Activated CD4-positive, alpha-beta T cell treated with anti-CD3 and anti-CD28 coated beads, Interleukin-2, amount 10 ng/mL, durations not matched to agents 24 days and 14 days (primary cell): ENCODE measurements at regions not wholly inside any gene's neighbourhood (a gene's known extent, or its start where the extent isn't known, plus 50 kb on each side); places are given as distances from the start of the nearest gene placed in this dataset.

Source experiments
- DNase-seq: peaks from one replicate; pipeline ENCODE4 v3.0.0; 2022
- H3K27ac Mint-ChIP-seq: one replicate; pipeline ENCODE4 v1.8.0; 2022; ENCODE audit warnings: mild to moderate bottlenecking, mixed read lengths
- H3K27me3 Mint-ChIP-seq: one replicate; pipeline ENCODE4 v1.8.0; 2022; ENCODE audit warnings: mixed read lengths
- H3K36me3 Mint-ChIP-seq: one replicate; pipeline ENCODE4 v1.8.0; 2022; ENCODE audit warnings: low read depth, mild to moderate bottlenecking, mixed read lengths
- H3K4me1 Mint-ChIP-seq: one replicate; pipeline ENCODE4 v1.8.0; 2021; ENCODE audit warnings: mixed read lengths
- H3K4me3 Mint-ChIP-seq: one replicate; pipeline ENCODE4 v1.8.0; 2022; ENCODE audit warnings: mild to moderate bottlenecking, moderate library complexity, mixed read lengths
- H3K9me3 Mint-ChIP-seq: one replicate; pipeline ENCODE4 v1.8.0; 2021; ENCODE audit warnings: mixed read lengths
- intact Hi-C: fragments of 100-400 bp; cut with micrococcal nuclease; formaldehyde crosslinking; loops from one replicate; pipeline ENCODE4 v1.15.1; 2023

GRCh38 chr7:113232885-113233284, 114.5 kb upstream of the SMIM30 start:
- Mint-ChIP-seq H3K4me3 (no peak overlapping the region), H3K27me3 (no peaks in the 10 kb centered on the region), H3K36me3 (no peaks in the 10 kb centered on the region), H3K4me1 (no peaks in the 10 kb centered on the region), H3K27ac (no peak overlapping the region), H3K9me3 (no peaks in the 10 kb centered on the region)
- DNase-seq: no peak
- intact Hi-C loops: no loop called here

DNA sequence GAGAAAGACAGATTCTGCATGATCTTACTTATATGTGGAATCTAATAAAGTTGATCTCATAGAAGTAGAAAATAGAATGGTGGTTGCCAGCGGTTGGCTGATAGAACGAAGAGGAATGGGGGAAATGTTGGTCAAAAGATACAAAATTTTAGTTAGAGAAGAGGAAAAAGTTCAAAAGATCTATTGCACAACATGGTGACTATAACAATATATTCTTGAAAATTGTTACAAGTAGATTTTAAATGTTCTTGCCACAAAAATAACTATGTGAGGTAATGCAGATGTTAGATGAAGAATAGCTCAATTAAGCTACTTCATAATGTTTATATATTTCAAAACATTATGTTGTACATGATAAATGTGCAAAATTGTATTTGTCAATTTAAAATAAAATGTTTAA, 112.3 kb upstream of the SMIM30 start:
- Mint-ChIP-seq H3K9me3 (no peaks in the 10 kb centered on the region), H3K36me3 (no peaks in the 10 kb centered on the region), H3K27ac (no peak overlapping the region), H3K4me3 (no peak overlapping the region), H3K27me3 (no peaks in the 10 kb centered on the region), H3K4me1 (no peaks in the 10 kb centered on the region)
- intact Hi-C loops: no loop called here
- no peak for DNase-seq

DNA sequence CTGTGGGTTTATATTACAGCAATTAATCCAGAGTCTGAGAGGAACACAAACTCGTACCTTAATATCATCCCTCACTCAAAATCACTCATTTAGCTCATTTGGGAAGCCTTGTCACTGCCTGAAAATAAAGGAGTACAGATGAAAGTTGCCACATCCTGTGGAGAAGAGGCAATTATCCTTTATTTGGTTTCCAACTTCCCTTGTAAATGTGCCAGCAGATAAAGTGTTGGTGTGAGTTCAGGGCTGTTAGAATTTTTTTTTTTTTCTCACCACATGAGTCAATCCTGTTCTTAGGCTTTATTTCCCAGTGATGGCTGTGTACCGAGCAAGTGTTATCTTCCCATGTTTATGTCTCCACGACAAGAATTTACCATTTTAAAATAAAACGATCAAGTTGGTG, 99.0 kb upstream of the SMIM30 start:
- Mint-ChIP-seq H3K36me3 (no peaks in the 10 kb centered on the region), H3K27me3 (no peaks in the 10 kb centered on the region), H3K9me3 (no peaks in the 10 kb centered on the region), H3K27ac (no peak overlapping the region), H3K4me3 (no peak overlapping the region), H3K4me1 (no peaks in the 10 kb centered on the region)
- DNase-seq: no peak
- intact Hi-C loops: no loop called here

DNA sequence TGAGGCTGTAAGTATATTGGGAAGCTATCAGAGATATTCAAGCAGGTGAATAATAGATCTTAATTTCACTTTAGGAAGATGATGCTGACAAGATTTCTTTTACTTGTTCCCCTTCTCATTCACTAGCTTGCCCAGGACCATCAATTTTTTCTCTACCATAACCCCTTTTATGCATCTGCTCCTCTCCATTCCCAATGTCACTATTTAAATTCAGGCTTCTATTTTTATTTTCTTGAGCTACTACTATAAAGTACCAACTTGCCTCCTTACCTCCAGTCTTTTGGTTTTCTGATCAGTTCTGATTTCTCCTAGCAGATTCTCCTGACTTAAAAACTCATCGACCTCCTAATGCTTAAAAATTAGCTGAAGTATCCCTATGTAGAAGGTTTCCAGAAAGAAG, 97.7 kb upstream of the SMIM30 start:
- H3K36me3 Mint-ChIP-seq: no peaks in the 10 kb centered on the region
- intact Hi-C loops: no loop called here
- no peaks in the 10 kb centered on the region for H3K9me3 Mint-ChIP-seq
- no peak for DNase-seq
- H3K4me3 Mint-ChIP-seq: no peak overlapping the region
- H3K4me1 Mint-ChIP-seq: no peaks in the 10 kb centered on the region
- H3K27ac Mint-ChIP-seq: no peak overlapping the region
- no peaks in the 10 kb centered on the region for H3K27me3 Mint-ChIP-seq

GRCh38 chr7:113209449-113210203, 91.3 kb upstream of the SMIM30 start:
- no peak overlapping the region for H3K4me3 Mint-ChIP-seq
- no peak for DNase-seq
- intact Hi-C loops: no loop called here
- no peaks in the 10 kb centered on the region for H3K4me1 Mint-ChIP-seq
- no peaks in the 10 kb centered on the region for H3K9me3 Mint-ChIP-seq
- H3K27me3 Mint-ChIP-seq: no peaks in the 10 kb centered on the region
- H3K36me3 Mint-ChIP-seq: no peaks in the 10 kb centered on the region
- H3K27ac Mint-ChIP-seq: no peak overlapping the region

- Mint-ChIP-seq H3K27ac (no peak overlapping the region), H3K27me3 (no peaks in the 10 kb centered on the region), H3K9me3 (no peaks in the 10 kb centered on the region), H3K4me3 (no peak overlapping the region), H3K4me1 (no peaks in the 10 kb centered on the region), H3K36me3 (no peaks in the 10 kb centered on the region)
- no peak for DNase-seq
- intact Hi-C loops: no loop called here
These were observed 89.6 kb upstream of the SMIM30 start for GRCh38 chr7:113207931-113208330.

DNA sequence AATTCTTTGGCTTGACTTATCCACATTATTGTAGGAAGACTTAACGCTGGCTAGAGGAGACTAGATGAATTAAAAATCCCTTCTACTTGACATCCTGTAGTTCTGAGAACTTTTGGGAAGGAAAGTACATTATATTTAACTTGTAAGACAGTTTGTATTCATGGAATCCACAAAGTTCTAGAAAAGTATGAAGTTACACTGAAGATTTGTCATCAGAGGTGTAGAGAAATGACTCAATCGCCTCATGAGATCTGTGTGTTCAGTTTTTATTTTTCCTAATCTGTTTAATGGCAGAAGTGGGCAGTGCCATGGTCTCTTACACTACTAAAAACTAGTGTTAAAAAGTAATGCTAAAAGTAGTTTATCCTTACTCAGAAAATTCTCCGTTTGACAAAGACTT, 89.1 kb upstream of the SMIM30 start:
- no peak overlapping the region for H3K4me3 Mint-ChIP-seq
- H3K36me3 Mint-ChIP-seq: no peaks in the 10 kb centered on the region
- intact Hi-C loops: no loop called here
- DNase-seq: no peak
- H3K9me3 Mint-ChIP-seq: no peaks in the 10 kb centered on the region
- no peaks in the 10 kb centered on the region for H3K4me1 Mint-ChIP-seq
- no peaks in the 10 kb centered on the region for H3K27me3 Mint-ChIP-seq
- H3K27ac Mint-ChIP-seq: no peak overlapping the region

- intact Hi-C loops: no loop called here
- H3K27ac Mint-ChIP-seq: no peak overlapping the region
- H3K4me1 Mint-ChIP-seq: no peaks in the 10 kb centered on the region
- DNase-seq: no peak
- H3K9me3 Mint-ChIP-seq: no peaks in the 10 kb centered on the region
- no peaks in the 10 kb centered on the region for H3K36me3 Mint-ChIP-seq
- H3K4me3 Mint-ChIP-seq: no peak overlapping the region
- no peaks in the 10 kb centered on the region for H3K27me3 Mint-ChIP-seq
These were observed 86.1 kb upstream of the SMIM30 start for GRCh38 chr7:113204415-113204814.

GRCh38 chr7:113202284-113202683, 83.9 kb upstream of the SMIM30 start:
- no peaks in the 10 kb centered on the region for H3K27me3 Mint-ChIP-seq
- H3K27ac Mint-ChIP-seq: no peak overlapping the region
- H3K36me3 Mint-ChIP-seq: no peaks in the 10 kb centered on the region
- no peak for DNase-seq
- H3K9me3 Mint-ChIP-seq: no peaks in the 10 kb centered on the region
- H3K4me1 Mint-ChIP-seq: no peaks in the 10 kb centered on the region
- intact Hi-C loops: no loop called here
- no peak overlapping the region for H3K4me3 Mint-ChIP-seq

DNA sequence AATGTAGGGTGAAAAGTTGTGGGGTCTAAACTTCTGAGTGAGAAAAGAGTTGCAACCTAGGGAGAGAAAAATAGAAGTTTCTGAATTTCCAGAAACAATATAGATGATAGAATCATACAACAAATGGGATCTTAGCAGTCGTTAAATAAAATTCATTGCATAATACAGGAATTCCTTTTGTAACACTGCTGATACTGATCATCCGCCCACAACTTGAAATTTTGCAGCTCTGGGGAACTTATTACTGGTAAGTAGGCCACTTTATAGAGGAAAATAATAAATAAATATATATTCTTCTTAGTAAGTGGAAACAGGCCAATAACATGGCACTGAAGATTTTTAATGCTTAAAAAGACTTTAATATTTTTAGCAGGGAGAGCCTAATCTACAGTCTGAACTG, 81.9 kb upstream of the SMIM30 start:
- intact Hi-C loops: no loop called here
- Mint-ChIP-seq H3K4me3 (no peak overlapping the region), H3K36me3 (no peaks in the 10 kb centered on the region), H3K4me1 (no peaks in the 10 kb centered on the region), H3K27ac (no peak overlapping the region), H3K27me3 (no peaks in the 10 kb centered on the region), H3K9me3 (no peaks in the 10 kb centered on the region)
- DNase-seq: no peak

- intact Hi-C loops: no loop called here
- no peak overlapping the region for H3K4me3 Mint-ChIP-seq
These were observed 81.5 kb upstream of the SMIM30 start for GRCh38 chr7:113199841-113200240.

DNA sequence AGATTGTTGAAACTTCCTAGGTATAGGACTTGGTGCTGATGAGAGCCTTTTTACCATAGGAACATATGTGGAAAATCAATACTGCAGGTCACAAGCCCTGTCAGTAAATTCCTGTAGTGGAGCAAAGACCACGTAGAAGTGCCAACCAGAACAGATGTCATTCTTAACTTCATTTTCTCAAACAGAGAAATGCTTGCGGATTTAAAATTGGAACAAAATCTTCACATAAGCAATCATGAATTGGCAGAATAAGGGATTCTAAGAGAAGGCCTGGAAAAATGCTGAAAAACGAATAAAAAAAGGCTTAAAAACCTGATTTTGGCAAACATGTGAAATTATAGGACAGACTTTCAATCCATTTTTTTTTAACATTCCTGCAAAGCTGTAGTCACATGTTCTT, 80.8 kb upstream of the SMIM30 start:
- Mint-ChIP-seq H3K27me3 (no peaks in the 10 kb centered on the region), H3K4me3 (no peak overlapping the region), H3K4me1 (no peaks in the 10 kb centered on the region), H3K9me3 (no peaks in the 10 kb centered on the region), H3K27ac (no peak overlapping the region), H3K36me3 (no peaks in the 10 kb centered on the region)
- intact Hi-C loops: no loop called here
- no peak for DNase-seq

More at GRCh38 chr7:113199841-113200240, 81.5 kb upstream of the SMIM30 start:
- Mint-ChIP-seq H3K9me3 (no peaks in the 10 kb centered on the region), H3K27me3 (no peaks in the 10 kb centered on the region), H3K36me3 (no peaks in the 10 kb centered on the region), H3K4me1 (no peaks in the 10 kb centered on the region), H3K27ac (no peak overlapping the region)
- DNase-seq: no peak

DNA sequence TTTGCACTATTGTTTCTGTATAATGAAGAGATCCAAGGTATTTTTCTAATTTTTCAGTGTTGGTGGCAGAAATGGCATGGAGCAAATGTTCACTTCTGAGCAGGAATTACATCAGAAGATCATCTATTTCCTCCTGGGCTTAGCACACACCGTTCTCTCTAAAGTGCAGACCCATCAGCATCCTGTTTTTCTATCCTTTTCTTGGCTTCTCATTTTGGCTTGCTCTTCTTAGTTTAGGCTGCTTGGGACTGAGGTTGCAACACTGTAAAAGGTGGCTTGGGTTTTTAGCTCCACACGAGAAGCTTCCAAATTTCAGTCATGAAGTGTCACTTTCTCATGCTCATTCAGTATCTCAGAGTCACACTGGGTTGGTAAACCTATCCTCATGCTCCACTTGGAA, 79.9 kb upstream of the SMIM30 start:
- no peaks in the 10 kb centered on the region for H3K4me1 Mint-ChIP-seq

DNA sequence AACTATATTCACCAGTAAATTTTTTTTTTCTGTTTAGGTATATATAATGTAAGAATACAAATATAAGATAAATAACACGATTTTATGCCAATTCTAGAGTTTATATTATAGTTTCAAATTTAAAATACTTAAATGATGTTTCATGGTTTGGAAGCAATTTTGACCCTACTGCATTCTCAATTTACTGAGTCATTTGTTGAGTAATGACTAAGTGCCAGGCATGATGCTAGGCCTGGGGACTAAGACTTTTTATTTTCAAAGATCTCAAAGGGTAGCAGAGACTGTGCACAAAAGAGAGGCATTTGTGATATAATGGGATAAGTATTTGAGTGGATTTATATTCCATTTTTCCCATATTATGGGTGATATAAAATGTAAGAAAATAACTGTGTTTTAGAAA, 78.9 kb upstream of the SMIM30 start:
- Mint-ChIP-seq H3K4me3 (no peak overlapping the region), H3K27me3 (no peaks in the 10 kb centered on the region), H3K9me3 (no peaks in the 10 kb centered on the region), H3K36me3 (no peaks in the 10 kb centered on the region), H3K27ac (no peak overlapping the region), H3K4me1 (no peaks in the 10 kb centered on the region)
- no peak for DNase-seq
- intact Hi-C loops: no loop called here

More for the DNA sequence above, 79.9 kb upstream of the SMIM30 start:
- intact Hi-C loops: no loop called here
- Mint-ChIP-seq H3K36me3 (no peaks in the 10 kb centered on the region), H3K4me3 (no peak overlapping the region), H3K27me3 (no peaks in the 10 kb centered on the region), H3K27ac (no peak overlapping the region), H3K9me3 (no peaks in the 10 kb centered on the region)
- DNase-seq: no peak

- no peaks in the 10 kb centered on the region for H3K4me1 Mint-ChIP-seq
- intact Hi-C loops: no loop called here
- no peak overlapping the region for H3K27ac Mint-ChIP-seq
- no peaks in the 10 kb centered on the region for H3K36me3 Mint-ChIP-seq
- no peak overlapping the region for H3K4me3 Mint-ChIP-seq
- no peaks in the 10 kb centered on the region for H3K27me3 Mint-ChIP-seq
- H3K9me3 Mint-ChIP-seq: no peaks in the 10 kb centered on the region
- DNase-seq: no peak
These were observed 70.0 kb upstream of the SMIM30 start for GRCh38 chr7:113188396-113188795.
